ENCODE measurements at regions not wholly inside any gene's neighbourhood (a gene's known extent, or its start where the extent isn't known, plus 50 kb on each side); places are given as distances from the start of the nearest gene placed in this dataset.
A peak's percentile ranks its signal among the peaks of the same experiment; 100 is the strongest.
"Not testable (repeated sequence)": the region's sequence is repeated elsewhere in the genome, so short reads cannot be mapped to it uniquely, and the experiment has no call there.

DNA sequence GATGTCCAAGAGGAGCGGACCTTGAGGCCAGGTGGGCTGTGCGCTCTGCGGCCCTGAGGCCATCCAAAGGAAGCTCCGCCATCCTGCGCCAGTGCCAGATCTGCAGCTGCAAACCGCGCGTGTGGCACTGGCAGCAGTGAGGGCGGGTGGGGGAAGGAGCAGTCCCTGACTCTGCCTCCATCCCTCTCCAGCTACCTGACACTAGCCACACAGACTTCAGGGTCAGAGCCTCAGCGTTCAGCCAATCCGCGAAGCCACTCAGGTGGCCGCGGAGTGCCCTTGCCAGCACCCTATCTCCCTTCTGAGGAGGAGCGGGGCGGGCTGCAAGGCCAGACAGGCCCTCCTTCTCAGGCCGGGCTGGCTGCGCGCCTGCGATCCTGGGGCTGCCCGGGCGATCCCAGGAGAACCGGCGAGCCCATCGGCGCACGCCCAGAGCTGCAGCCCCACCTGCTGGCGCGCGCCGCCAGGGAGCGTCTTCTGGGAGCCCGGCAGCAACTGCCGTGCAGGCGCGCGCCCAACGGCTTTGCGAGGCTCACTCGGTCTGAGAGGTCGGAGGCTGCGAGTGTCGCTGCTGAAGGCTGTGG lies 867.2 kb downstream of the SPATA31A1 start:
- H3K27ac ChIP-seq: not testable (repeated sequence)
- TF ChIP-seq, protein P1, sequence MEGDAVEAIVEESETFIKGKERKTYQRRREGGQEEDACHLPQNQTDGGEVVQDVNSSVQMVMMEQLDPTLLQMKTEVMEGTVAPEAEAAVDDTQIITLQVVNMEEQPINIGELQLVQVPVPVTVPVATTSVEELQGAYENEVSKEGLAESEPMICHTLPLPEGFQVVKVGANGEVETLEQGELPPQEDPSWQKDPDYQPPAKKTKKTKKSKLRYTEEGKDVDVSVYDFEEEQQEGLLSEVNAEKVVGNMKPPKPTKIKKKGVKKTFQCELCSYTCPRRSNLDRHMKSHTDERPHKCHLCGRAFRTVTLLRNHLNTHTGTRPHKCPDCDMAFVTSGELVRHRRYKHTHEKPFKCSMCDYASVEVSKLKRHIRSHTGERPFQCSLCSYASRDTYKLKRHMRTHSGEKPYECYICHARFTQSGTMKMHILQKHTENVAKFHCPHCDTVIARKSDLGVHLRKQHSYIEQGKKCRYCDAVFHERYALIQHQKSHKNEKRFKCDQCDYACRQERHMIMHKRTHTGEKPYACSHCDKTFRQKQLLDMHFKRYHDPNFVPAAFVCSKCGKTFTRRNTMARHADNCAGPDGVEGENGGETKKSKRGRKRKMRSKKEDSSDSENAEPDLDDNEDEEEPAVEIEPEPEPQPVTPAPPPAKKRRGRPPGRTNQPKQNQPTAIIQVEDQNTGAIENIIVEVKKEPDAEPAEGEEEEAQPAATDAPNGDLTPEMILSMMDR (conservative IDR thresholded peaks at IDR 0.05): peak; percentile 61

DNA sequence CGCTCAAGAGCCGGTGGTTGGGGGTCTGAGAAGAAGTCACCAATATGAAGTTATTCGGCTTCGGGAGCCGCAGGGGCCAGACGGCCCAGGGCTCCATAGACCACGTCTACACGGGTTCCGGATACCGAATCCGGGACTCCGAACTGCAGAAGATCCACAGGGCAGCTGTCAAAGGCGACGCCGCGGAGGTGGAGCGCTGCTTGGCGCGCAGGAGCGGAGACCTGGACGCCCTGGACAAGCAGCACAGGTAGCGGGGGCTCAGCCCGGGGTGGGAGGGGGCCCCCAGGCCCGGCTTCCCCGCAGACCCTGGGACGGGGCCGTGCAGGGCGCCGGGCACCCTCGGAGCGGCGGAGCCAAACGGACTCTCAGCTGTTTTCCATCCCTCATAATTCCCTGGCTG lies 867.9 kb downstream of the SPATA31A1 start:
- not testable (repeated sequence) for H3K27ac ChIP-seq
